Osteocyte (in vitro differentiated cells): ENCODE measurements at regions not wholly inside any gene's neighbourhood (a gene's known extent, or its start where the extent isn't known, plus 50 kb on each side); places are given as distances from the start of the nearest gene placed in this dataset.

Source experiments
- DNase-seq: peaks from one replicate; pipeline ENCODE4 v3.0.0; 2021; ENCODE audit warnings: mixed read lengths; ENCODE audit not compliant: unreplicated experiment; ENCODE audit errors: extremely low spot score
- H3K27ac Mint-ChIP-seq: one replicate; pipeline ENCODE4 v1.8.0; 2021; ENCODE audit warnings: mild to moderate bottlenecking, mixed read lengths; ENCODE audit not compliant: unreplicated experiment
- H3K27me3 Mint-ChIP-seq: one replicate; pipeline ENCODE4 v1.8.0; 2021; ENCODE audit warnings: mixed read lengths; ENCODE audit not compliant: unreplicated experiment
- H3K36me3 Mint-ChIP-seq: one replicate; pipeline ENCODE4 v1.8.0; 2021; ENCODE audit warnings: mixed read lengths; ENCODE audit not compliant: unreplicated experiment
- H3K4me1 Mint-ChIP-seq: one replicate; pipeline ENCODE4 v1.8.0; 2021; ENCODE audit warnings: mixed read lengths; ENCODE audit not compliant: unreplicated experiment
- H3K4me3 Mint-ChIP-seq: one replicate; pipeline ENCODE4 v1.8.0; 2021; ENCODE audit warnings: mild to moderate bottlenecking, moderate library complexity, mixed read lengths; ENCODE audit not compliant: unreplicated experiment
- H3K9me3 Mint-ChIP-seq: one replicate; pipeline ENCODE4 v1.8.0; 2021; ENCODE audit warnings: mixed read lengths; ENCODE audit not compliant: unreplicated experiment
- TF ChIP-seq, protein P1 (sequence below): fragments of 200-600 bp; sonication (generic); IDR thresholded peaks from 2 replicates; pipeline ENCODE4 v1.5.0; 2021; ENCODE audit warnings: antibody characterized with exemption, mild to moderate bottlenecking, moderate library complexity

DNA sequence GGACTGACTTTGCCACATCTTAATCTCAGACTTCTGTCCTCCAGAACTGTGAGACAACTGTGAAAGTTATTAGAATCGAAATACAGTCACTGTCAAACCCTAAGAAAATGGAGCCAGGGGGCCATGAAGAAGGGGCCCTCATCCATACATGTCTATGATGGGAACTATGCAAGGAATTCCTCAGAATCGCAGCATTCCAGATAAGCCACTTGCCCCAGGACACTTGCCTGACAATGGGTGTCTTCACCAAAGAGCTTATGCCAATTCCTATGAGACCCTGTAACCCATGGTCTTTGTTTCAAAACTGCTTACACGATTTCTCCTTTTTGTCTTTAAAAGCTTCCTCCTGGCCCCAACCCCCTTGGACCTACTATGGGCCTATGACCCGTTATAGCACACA lies 90.4 kb upstream of the FOXP4 start:
- Mint-ChIP-seq H3K4me1 (peaks cover 8% of the 10 kb centered on the region), H3K27me3 (no peaks in the 10 kb centered on the region), H3K36me3 (no peaks in the 10 kb centered on the region), H3K27ac (no peak overlapping the region), H3K9me3 (no peaks in the 10 kb centered on the region), H3K4me3 (no peak overlapping the region)
- TF ChIP-seq, protein P1, sequence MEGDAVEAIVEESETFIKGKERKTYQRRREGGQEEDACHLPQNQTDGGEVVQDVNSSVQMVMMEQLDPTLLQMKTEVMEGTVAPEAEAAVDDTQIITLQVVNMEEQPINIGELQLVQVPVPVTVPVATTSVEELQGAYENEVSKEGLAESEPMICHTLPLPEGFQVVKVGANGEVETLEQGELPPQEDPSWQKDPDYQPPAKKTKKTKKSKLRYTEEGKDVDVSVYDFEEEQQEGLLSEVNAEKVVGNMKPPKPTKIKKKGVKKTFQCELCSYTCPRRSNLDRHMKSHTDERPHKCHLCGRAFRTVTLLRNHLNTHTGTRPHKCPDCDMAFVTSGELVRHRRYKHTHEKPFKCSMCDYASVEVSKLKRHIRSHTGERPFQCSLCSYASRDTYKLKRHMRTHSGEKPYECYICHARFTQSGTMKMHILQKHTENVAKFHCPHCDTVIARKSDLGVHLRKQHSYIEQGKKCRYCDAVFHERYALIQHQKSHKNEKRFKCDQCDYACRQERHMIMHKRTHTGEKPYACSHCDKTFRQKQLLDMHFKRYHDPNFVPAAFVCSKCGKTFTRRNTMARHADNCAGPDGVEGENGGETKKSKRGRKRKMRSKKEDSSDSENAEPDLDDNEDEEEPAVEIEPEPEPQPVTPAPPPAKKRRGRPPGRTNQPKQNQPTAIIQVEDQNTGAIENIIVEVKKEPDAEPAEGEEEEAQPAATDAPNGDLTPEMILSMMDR = no peak
- no peak for DNase-seq

DNA sequence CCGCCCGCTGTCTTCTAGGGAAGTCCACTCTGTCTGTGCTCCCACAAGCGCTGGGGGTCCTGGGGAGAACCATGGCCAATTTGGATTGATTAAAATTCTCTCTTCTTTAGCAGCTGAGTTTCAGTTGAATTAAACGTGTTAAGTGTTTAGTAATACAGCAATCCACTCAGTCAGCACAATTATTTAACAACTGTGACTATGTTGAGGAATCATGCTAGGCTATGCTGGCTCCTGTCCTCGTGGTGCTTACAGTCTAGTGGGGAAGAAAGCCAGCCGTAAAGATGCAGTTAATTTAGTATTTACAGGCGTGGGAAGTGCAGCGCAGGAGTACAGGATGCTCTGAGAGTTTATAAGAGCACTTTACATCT lies 88.9 kb upstream of the FOXP4 start:
- no peaks in the 10 kb centered on the region for H3K27me3 Mint-ChIP-seq
- no peaks in the 10 kb centered on the region for H3K36me3 Mint-ChIP-seq
- H3K9me3 Mint-ChIP-seq = no peaks in the 10 kb centered on the region
- H3K4me1 Mint-ChIP-seq = peaks cover 8% of the 10 kb centered on the region
- H3K27ac Mint-ChIP-seq = no peak overlapping the region
- H3K4me3 Mint-ChIP-seq = no peak overlapping the region
- TF ChIP-seq, protein P1 = no peak
- no peak for DNase-seq

DNA sequence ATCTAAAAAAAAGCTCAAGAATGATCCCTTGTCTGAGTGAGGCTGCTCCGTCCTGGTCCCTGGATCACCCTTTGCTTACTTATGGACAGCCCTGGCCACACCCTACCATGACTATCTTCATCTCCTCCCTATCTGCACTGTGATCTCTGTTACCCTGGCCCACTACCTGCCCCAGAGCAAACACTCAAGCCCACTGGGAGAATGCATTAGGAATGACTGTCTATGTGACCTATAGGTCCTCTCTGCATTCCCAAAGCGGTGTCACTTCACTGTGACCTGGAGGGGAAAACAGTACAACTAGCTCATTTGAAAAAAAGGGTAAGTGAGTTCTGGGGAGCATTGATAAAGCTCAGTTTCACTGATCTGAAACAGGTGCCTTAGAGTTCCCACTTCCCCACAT lies 86.4 kb upstream of the FOXP4 start:
- Mint-ChIP-seq H3K4me3 (no peak overlapping the region), H3K27ac (no peak overlapping the region), H3K27me3 (no peaks in the 10 kb centered on the region), H3K4me1 (peaks cover 11% of the 10 kb centered on the region), H3K36me3 (no peaks in the 10 kb centered on the region), H3K9me3 (no peaks in the 10 kb centered on the region)
- TF ChIP-seq, protein P1 = no peak
- DNase-seq = no peak

DNA sequence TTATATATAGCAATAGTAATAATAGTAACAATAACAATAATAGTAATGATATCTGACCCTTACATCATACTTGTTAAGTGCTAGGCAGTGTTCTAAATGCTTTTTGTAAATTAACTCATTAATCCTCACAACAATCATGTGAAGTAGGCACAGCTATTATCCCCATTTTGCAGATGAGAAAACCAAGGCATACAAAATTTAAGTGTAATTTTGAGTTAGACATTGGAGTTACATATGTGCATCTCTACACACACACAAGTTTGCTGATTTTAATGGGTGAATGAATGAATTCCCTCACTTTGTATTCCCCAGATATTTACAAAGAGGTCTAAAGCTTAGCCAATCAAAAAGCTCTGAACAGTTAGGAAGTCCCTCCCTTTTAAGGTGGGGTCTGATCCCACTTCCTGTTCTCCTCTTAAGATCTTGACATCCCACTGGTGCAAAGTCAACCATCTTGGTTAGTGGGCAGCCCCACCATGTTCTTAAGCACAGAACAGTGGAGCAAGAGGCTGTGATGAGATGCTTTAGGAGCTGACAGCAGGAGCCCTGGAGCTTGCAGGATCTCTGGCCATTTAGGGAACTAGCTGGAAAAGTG lies 85.3 kb upstream of the FOXP4 start:
- Mint-ChIP-seq H3K4me3 (no peak overlapping the region), H3K27ac (no peak overlapping the region), H3K36me3 (no peaks in the 10 kb centered on the region), H3K27me3 (peaks cover under 1% of the 10 kb centered on the region), H3K4me1 (peaks cover 11% of the 10 kb centered on the region), H3K9me3 (no peaks in the 10 kb centered on the region)
- TF ChIP-seq, protein P1 = no peak
- no peak for DNase-seq

DNA sequence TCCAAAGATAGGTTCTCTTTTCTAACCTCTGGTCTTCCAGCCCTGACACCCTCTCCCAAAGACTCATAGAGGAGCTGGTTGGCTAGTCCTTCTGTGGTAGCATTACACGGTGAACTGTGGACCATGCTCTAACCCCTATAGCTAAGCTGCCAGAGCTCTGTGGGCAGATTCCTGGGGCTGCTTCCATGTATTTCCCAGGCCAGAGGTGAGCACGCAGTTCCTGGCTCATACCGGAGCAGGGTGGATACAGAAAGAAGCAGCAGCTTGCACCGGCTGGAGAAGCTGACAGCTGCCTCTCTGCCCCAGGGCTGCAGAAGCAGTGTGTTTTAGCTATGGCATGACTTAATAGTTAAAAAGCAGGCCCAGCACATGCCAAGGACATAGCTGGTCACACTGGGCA lies 84.1 kb upstream of the FOXP4 start:
- TF ChIP-seq, protein P1 = no peak
- Mint-ChIP-seq H3K27ac (no peak overlapping the region), H3K27me3 (peaks cover 9% of the 10 kb centered on the region)

More for the DNA sequence above, 84.1 kb upstream of the FOXP4 start:
- Mint-ChIP-seq H3K36me3 (no peaks in the 10 kb centered on the region), H3K4me1 (peaks cover 3% of the 10 kb centered on the region), H3K4me3 (no peak overlapping the region), H3K9me3 (no peaks in the 10 kb centered on the region)
- DNase-seq = no peak
